MM.1S (cell line): ENCODE measurements at regions not wholly inside any gene's neighbourhood (a gene's known extent, or its start where the extent isn't known, plus 50 kb on each side); places are given as distances from the start of the nearest gene placed in this dataset.
"Not testable (repeated sequence)": the region's sequence is repeated elsewhere in the genome, so short reads cannot be mapped to it uniquely, and the experiment has no call there.

Experiments
- CTCF ChIP-seq: fragments of 300-600 bp; sonication (generic); IDR thresholded peaks from 2 replicates; pipeline ENCODE4 v1.5.1; 2016; ENCODE audit warnings: antibody characterized with exemption, low read length, mixed read lengths
- EZH2 ChIP-seq: fragments of 300-600 bp; sonication (generic); optimal IDR thresholded peaks from 2 replicates; pipeline ENCODE3; 2017; ENCODE audit warnings: low read depth, mild to moderate bottlenecking, antibody characterized with exemption, low read length, mixed read lengths

GRCh38 chr11:95410707-95411106 is 179.7 kb upstream of the SESN3 start:
- not testable (repeated sequence) for TF ChIP-seq EZH2, CTCF
